Memory B cell (primary cell): ENCODE measurements at regions not wholly inside any gene's neighbourhood (a gene's known extent, or its start where the extent isn't known, plus 50 kb on each side); places are given as distances from the start of the nearest gene placed in this dataset.
"Not testable (repeated sequence)": the region's sequence is repeated elsewhere in the genome, so short reads cannot be mapped to it uniquely, and the experiment has no call there.

Experiments
- ATAC-seq: fragments of 150-1000 bp; cut with Tn5 transposase; 2 replicates; pipeline ENCODE4 v1.10.0; 2021; ENCODE audit warnings: low read depth, mild to moderate bottlenecking, moderate library complexity
- DNase-seq, 2 donors: peaks; one replicate each; pipeline ENCODE4 v3.0.0; 2022; ENCODE audit warnings: low spot score in 2 of 2
- H3K27ac Mint-ChIP-seq: one replicate; pipeline ENCODE4 v1.8.0; 2022; ENCODE audit warnings: mild to moderate bottlenecking, moderate library complexity, mixed read lengths
- H3K27me3 Mint-ChIP-seq: one replicate; pipeline ENCODE4 v1.8.0; 2022; ENCODE audit warnings: mixed read lengths
- H3K36me3 Mint-ChIP-seq: one replicate; pipeline ENCODE4 v1.8.0; 2022; ENCODE audit warnings: mild to moderate bottlenecking, mixed read lengths
- H3K4me1 Mint-ChIP-seq: one replicate; pipeline ENCODE4 v1.8.0; 2022; ENCODE audit warnings: mixed read lengths
- H3K4me3 Mint-ChIP-seq: one replicate; pipeline ENCODE4 v1.8.0; 2022; ENCODE audit warnings: mild to moderate bottlenecking, moderate library complexity, mixed read lengths
- H3K9me3 Mint-ChIP-seq: one replicate; pipeline ENCODE4 v1.8.0; 2022; ENCODE audit warnings: mixed read lengths

DNA sequence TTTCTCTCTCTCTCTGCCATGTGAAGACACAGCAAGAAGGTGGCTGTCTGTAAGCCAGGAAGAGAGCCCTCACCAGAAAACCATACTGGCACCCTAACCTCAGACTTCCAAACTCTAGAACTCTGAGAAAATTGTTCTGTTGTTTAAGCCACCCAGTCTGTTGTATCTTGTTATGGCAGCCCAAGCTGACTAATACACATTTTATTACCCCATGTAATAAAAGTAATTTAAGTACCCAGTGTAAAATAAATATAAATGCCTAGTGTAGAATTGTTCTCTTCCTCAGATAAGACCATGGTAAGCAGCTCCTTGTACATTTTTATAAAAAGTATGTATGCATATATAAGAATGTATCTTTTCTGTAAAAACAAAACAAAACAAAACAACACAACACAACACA lies 119.7 kb downstream of the DTL start:
- no peak overlapping the region for H3K4me3 Mint-ChIP-seq
- no peak overlapping the region for H3K27ac Mint-ChIP-seq
- ATAC-seq: no peak
- H3K9me3 Mint-ChIP-seq: no peaks in the 10 kb centered on the region
- H3K36me3 Mint-ChIP-seq: no peaks in the 10 kb centered on the region
- H3K27me3 Mint-ChIP-seq: no peaks in the 10 kb centered on the region
- no peaks in the 10 kb centered on the region for H3K4me1 Mint-ChIP-seq
- no peak for DNase-seq

DNA sequence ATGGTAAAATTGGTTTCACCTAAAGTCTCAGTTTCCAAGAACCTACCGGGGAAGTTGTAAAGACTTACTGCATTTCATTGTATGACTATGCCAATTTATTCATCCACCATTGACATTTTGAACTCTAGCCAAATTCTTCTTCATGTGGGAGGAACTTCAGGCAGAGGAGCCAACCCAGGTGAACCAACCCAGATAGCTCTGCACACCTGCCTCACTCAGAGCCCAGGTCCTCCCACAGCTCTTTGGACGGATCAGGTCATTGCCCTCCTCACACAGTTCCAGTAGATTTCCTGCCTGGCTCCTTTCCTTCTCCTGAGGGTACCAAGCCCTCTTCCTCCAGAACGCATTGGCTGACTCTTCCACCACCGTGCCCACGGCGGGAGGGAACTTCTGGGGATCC lies 121.7 kb downstream of the DTL start:
- no peak overlapping the region for H3K27ac Mint-ChIP-seq
- no peak for DNase-seq

DNA sequence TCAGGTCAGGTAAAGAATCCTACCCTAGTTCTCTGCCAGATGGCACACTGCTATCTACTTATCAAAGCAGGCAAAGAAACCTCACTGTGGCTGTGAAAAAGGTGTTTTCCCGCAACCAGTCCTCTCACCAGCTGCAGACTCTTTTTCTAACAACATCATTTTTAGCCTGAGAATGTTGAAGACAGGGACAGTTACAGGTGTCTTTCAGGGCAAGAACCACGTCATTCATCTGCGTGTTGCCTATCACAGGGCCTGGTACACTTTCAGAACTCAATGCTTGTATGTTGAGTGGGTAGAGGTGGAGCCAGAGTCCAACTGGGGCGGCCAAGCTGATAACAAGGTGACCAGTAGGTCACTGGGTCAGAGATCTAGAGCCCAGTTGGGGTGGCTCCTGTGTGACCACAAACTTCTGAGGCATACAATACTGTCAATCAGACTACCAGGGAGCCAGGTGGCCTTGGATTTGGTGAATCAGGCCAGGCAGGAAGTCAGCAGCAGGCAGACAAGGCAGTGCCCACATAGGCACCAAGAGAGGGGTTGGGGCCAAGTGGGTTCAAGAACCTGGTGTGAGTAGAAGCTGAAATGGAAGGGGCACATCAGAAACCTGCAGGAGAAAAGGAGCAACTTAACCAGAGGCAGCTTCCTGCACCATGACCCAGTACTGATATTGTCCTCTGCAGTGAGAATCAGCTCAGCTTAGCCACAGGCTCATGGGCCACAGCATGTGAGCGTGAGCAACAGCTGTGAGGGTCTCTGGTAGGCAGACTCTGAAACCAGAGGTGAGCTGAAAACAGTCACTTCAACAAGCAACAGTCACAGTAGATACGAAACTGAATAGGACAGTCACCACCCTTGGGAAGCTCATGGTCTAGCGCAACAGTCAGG lies 123.6 kb downstream of the DTL start:
- H3K36me3 Mint-ChIP-seq: no peaks in the 10 kb centered on the region
- H3K27me3 Mint-ChIP-seq: no peaks in the 10 kb centered on the region
- H3K4me3 Mint-ChIP-seq: no peak overlapping the region
- DNase-seq (no peak), ATAC-seq (no peak)
- no peak overlapping the region for H3K27ac Mint-ChIP-seq
- H3K4me1 Mint-ChIP-seq: peaks cover 3% of the 10 kb centered on the region
- no peaks in the 10 kb centered on the region for H3K9me3 Mint-ChIP-seq

More for the DNA sequence above, 121.7 kb downstream of the DTL start:
- H3K36me3 Mint-ChIP-seq: no peaks in the 10 kb centered on the region
- no peak for ATAC-seq
- H3K4me1 Mint-ChIP-seq: no peaks in the 10 kb centered on the region
- no peaks in the 10 kb centered on the region for H3K9me3 Mint-ChIP-seq
- no peaks in the 10 kb centered on the region for H3K27me3 Mint-ChIP-seq
- no peak overlapping the region for H3K4me3 Mint-ChIP-seq

GRCh38 chr1:212161231-212161781 lies 123.9 kb upstream of the PPP2R5A start:
- no peak overlapping the region for H3K27ac Mint-ChIP-seq
- no peak for ATAC-seq
- H3K36me3 Mint-ChIP-seq: no peaks in the 10 kb centered on the region

DNA sequence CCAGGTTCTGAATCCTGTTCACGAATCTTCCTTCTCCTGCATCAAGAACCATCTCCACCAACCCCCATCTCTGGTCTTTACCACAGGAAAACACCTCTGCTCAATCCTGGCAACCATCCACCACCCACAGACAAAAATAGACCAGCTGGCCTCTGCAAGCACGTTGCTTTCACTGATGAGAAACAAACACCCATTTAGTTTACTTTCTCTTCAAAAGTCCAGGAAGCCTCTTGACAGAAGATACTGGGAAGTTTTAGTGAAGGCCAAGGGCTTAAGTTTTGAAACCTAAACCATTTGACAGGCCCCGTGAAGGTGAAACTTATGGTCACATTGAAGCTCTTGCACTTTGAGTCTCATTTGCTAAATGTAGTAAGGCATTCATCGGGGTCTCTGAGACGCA lies 122.6 kb upstream of the PPP2R5A start:
- Mint-ChIP-seq H3K27me3 (no peaks in the 10 kb centered on the region), H3K4me1 (peaks cover 6% of the 10 kb centered on the region), H3K27ac (no peak overlapping the region), H3K36me3 (no peaks in the 10 kb centered on the region), H3K9me3 (no peaks in the 10 kb centered on the region), H3K4me3 (no peak overlapping the region)
- ATAC-seq (no peak), DNase-seq (no peak)

More at GRCh38 chr1:212161231-212161781, 123.9 kb upstream of the PPP2R5A start:
- H3K9me3 Mint-ChIP-seq: no peaks in the 10 kb centered on the region
- H3K4me3 Mint-ChIP-seq: no peak overlapping the region
- DNase-seq: no peak
- H3K27me3 Mint-ChIP-seq: no peaks in the 10 kb centered on the region
- H3K4me1 Mint-ChIP-seq: peaks cover 3% of the 10 kb centered on the region

GRCh38 chr1:212164095-212164872 lies 120.9 kb upstream of the PPP2R5A start:
- Mint-ChIP-seq H3K9me3 (no peaks in the 10 kb centered on the region), H3K27ac (no peak overlapping the region), H3K4me3 (no peak overlapping the region), H3K4me1 (peaks cover 6% of the 10 kb centered on the region), H3K27me3 (no peaks in the 10 kb centered on the region), H3K36me3 (no peaks in the 10 kb centered on the region)
- DNase-seq (no peak), ATAC-seq (no peak)

DNA sequence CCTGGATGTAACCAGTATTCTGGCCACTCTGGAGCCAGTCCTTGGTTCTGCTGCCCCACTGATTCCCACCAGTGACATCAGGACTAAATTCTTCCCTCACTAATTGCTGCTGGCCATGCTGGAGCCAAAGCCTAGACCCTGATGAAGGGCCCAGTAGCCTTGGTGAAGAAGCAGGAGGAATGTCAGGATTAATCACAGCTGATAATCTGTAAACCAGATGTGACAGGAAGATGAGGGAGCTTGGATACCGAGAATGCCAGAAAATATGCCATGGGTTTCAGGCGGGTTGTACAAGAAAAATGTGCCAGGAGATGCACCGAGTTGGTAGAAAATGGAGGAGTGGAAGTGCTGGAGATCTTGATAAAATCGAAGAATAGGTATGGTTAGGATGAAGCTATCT lies 119.0 kb upstream of the PPP2R5A start:
- Mint-ChIP-seq H3K4me3 (no peak overlapping the region), H3K36me3 (no peaks in the 10 kb centered on the region), H3K9me3 (no peaks in the 10 kb centered on the region), H3K27ac (no peak overlapping the region), H3K4me1 (peaks cover 6% of the 10 kb centered on the region), H3K27me3 (no peaks in the 10 kb centered on the region)
- DNase-seq (no peak), ATAC-seq (no peak)

DNA sequence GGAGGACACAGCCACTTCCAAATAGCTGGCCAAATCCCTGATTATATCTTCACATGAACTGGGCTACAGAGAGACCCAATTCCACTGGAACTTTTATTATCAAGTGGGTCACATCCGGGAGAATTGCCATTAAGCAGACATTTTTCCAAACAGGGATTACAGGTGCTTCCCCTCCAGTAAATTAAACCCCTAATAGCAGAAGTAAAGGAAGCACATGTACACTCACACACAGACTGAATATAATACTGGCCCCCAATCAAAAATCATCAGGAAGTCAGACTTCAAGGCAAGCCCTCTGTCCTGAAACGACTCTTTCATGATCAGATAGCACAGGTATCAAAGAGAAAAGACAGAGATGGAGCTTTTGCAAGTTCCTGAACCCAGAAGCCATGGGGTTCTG lies 118.6 kb upstream of the PPP2R5A start:
- H3K4me3 Mint-ChIP-seq: no peak overlapping the region
- ATAC-seq (no peak), DNase-seq (no peak)
- H3K27ac Mint-ChIP-seq: no peak overlapping the region
- H3K36me3 Mint-ChIP-seq: no peaks in the 10 kb centered on the region
- H3K9me3 Mint-ChIP-seq: no peaks in the 10 kb centered on the region
- peaks cover 6% of the 10 kb centered on the region for H3K4me1 Mint-ChIP-seq
- H3K27me3 Mint-ChIP-seq: no peaks in the 10 kb centered on the region

DNA sequence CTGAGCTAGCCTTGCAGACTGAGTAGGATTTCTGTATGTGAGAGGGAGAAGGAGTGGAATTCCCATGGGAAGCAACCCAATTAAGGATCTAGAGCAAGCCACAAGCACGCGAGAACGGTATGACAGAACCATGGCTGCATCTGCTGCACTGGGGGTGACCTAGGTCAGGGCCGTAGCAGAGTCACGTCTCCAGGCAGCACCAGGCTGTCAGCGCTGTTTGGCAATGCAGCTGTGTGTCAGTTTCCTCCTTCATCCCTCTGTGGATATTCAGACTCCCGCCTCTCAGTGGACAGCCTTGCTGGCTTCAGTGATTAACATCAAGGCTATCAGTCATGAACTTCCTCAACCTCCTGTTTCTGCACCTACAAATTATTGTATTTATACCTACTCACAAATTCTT lies 118.1 kb upstream of the PPP2R5A start:
- Mint-ChIP-seq H3K27ac (no peak overlapping the region), H3K27me3 (no peaks in the 10 kb centered on the region), H3K4me3 (no peak overlapping the region), H3K9me3 (no peaks in the 10 kb centered on the region), H3K36me3 (no peaks in the 10 kb centered on the region), H3K4me1 (peaks cover 6% of the 10 kb centered on the region)
- no peak for DNase-seq
- ATAC-seq: no peak

- H3K4me1 Mint-ChIP-seq: no peaks in the 10 kb centered on the region
- H3K4me3 Mint-ChIP-seq: no peak overlapping the region
- no peaks in the 10 kb centered on the region for H3K27me3 Mint-ChIP-seq
- ATAC-seq (no peak), DNase-seq (no peak)
- H3K9me3 Mint-ChIP-seq: no peaks in the 10 kb centered on the region
- no peak overlapping the region for H3K27ac Mint-ChIP-seq
- H3K36me3 Mint-ChIP-seq: no peaks in the 10 kb centered on the region
Observed at GRCh38 chr1:212173567-212173966, 111.6 kb upstream of the PPP2R5A start.

GRCh38 chr1:212174295-212174694 lies 110.9 kb upstream of the PPP2R5A start:
- H3K27me3 Mint-ChIP-seq, ATAC-seq, H3K27ac Mint-ChIP-seq, H3K4me3 Mint-ChIP-seq, H3K36me3 Mint-ChIP-seq, H3K4me1 Mint-ChIP-seq, DNase-seq, H3K9me3 Mint-ChIP-seq: not testable (repeated sequence)

- Mint-ChIP-seq H3K4me1 (no peaks in the 10 kb centered on the region), H3K4me3 (no peak overlapping the region), H3K36me3 (no peaks in the 10 kb centered on the region), H3K27me3 (no peaks in the 10 kb centered on the region), H3K27ac (no peak overlapping the region), H3K9me3 (no peaks in the 10 kb centered on the region)
- DNase-seq (no peak), ATAC-seq (no peak)
Observed at GRCh38 chr1:212177542-212177941, 107.7 kb upstream of the PPP2R5A start.

- Mint-ChIP-seq H3K4me3 (no peak overlapping the region), H3K4me1 (no peaks in the 10 kb centered on the region), H3K27ac (peak overlapping the region; percentile 15), H3K9me3 (no peaks in the 10 kb centered on the region), H3K27me3 (no peaks in the 10 kb centered on the region), H3K36me3 (no peaks in the 10 kb centered on the region)
- ATAC-seq (no peak), DNase-seq (no peak)
Observed at GRCh38 chr1:212178851-212179250, 106.4 kb upstream of the PPP2R5A start.

GRCh38 chr1:212179394-212180076 lies 105.7 kb upstream of the PPP2R5A start:
- Mint-ChIP-seq H3K4me1 (no peaks in the 10 kb centered on the region), H3K27me3 (no peaks in the 10 kb centered on the region), H3K9me3 (no peaks in the 10 kb centered on the region), H3K27ac (peak overlapping the region; percentile 15), H3K4me3 (no peak overlapping the region), H3K36me3 (no peaks in the 10 kb centered on the region)
- DNase-seq (no peak), ATAC-seq (no peak)
